ENCODE measurements at regions not wholly inside any gene's neighbourhood (a gene's known extent, or its start where the extent isn't known, plus 50 kb on each side); places are given as distances from the start of the nearest gene placed in this dataset.

GRCh38 chr3:39626198-39626597 is 158.7 kb downstream of the MOBP start:
- TF ChIP-seq FOXM1 (IDR thresholded peaks at IDR 0.05; ENCODE audit: borderline replicate concordance, low read depth) (no peak), TCF12 (IDR thresholded peaks at IDR 0.05; ENCODE audit: low read depth) (no peak), TEAD4 (IDR thresholded peaks at IDR 0.05) (no peak), USF1 (IDR thresholded peaks at IDR 0.05) (no peak), REST (IDR thresholded peaks at IDR 0.05; ENCODE audit: low read depth) (no peak), NFIC (IDR thresholded peaks at IDR 0.05) (no peak), EGR1 (IDR thresholded peaks at IDR 0.05) (no peak), CREB1 (IDR thresholded peaks at IDR 0.05; ENCODE audit: low read depth) (no peak), MAX (IDR thresholded peaks at IDR 0.05) (no peak), EP300 (IDR thresholded peaks at IDR 0.05; ENCODE audit: borderline replicate concordance) (no peak), TAF1 (IDR thresholded peaks at IDR 0.05; ENCODE audit: low read depth) (no peak), ZBTB7A (IDR thresholded peaks at IDR 0.05; ENCODE audit: low read depth) (no peak), CEBPB (IDR thresholded peaks at IDR 0.05) (no peak)

- TF ChIP-seq RAD21 (IDR thresholded peaks at IDR 0.05; ENCODE audit: low read depth) (no peak), EP300 (IDR thresholded peaks at IDR 0.05; ENCODE audit: borderline replicate concordance) (no peak), FOXM1 (IDR thresholded peaks at IDR 0.05; ENCODE audit: borderline replicate concordance, low read depth) (no peak), NFIC (IDR thresholded peaks at IDR 0.05) (no peak), REST (IDR thresholded peaks at IDR 0.05; ENCODE audit: low read depth) (no peak), TEAD4 (IDR thresholded peaks at IDR 0.05) (no peak), EGR1 (IDR thresholded peaks at IDR 0.05) (no peak), TAF1 (IDR thresholded peaks at IDR 0.05; ENCODE audit: low read depth) (no peak), USF1 (IDR thresholded peaks at IDR 0.05) (no peak), ZBTB7A (IDR thresholded peaks at IDR 0.05; ENCODE audit: low read depth) (no peak), CREB1 (IDR thresholded peaks at IDR 0.05; ENCODE audit: low read depth) (no peak)
These were observed 163.7 kb downstream of the MOBP start for GRCh38 chr3:39631136-39631535.

GRCh38 chr3:39637807-39638206 is 170.3 kb downstream of the MOBP start:
- TF ChIP-seq MAX (IDR thresholded peaks at IDR 0.05) (no peak), RAD21 (IDR thresholded peaks at IDR 0.05; ENCODE audit: low read depth) (0 out of 2 replicates have a peak, but pooled peaks have one; percentile 4)

GRCh38 chr3:39638301-39638700 is 170.8 kb downstream of the MOBP start:
- TF ChIP-seq REST (IDR thresholded peaks at IDR 0.05; ENCODE audit: low read depth) (no peak), FOXM1 (IDR thresholded peaks at IDR 0.05; ENCODE audit: borderline replicate concordance, low read depth) (no peak), NFIC (IDR thresholded peaks at IDR 0.05) (no peak), USF1 (IDR thresholded peaks at IDR 0.05) (no peak), TCF12 (IDR thresholded peaks at IDR 0.05; ENCODE audit: low read depth) (no peak), ZBTB7A (IDR thresholded peaks at IDR 0.05; ENCODE audit: low read depth) (no peak)
